Kidney tubule cell (primary cell): ENCODE measurements at regions not wholly inside any gene's neighbourhood (a gene's known extent, or its start where the extent isn't known, plus 50 kb on each side); places are given as distances from the start of the nearest gene placed in this dataset.

Experiments
- DNase-seq: peaks from one replicate; pipeline ENCODE4 v3.0.0-alpha.2; 2018; ENCODE audit warnings: low spot score

DNA sequence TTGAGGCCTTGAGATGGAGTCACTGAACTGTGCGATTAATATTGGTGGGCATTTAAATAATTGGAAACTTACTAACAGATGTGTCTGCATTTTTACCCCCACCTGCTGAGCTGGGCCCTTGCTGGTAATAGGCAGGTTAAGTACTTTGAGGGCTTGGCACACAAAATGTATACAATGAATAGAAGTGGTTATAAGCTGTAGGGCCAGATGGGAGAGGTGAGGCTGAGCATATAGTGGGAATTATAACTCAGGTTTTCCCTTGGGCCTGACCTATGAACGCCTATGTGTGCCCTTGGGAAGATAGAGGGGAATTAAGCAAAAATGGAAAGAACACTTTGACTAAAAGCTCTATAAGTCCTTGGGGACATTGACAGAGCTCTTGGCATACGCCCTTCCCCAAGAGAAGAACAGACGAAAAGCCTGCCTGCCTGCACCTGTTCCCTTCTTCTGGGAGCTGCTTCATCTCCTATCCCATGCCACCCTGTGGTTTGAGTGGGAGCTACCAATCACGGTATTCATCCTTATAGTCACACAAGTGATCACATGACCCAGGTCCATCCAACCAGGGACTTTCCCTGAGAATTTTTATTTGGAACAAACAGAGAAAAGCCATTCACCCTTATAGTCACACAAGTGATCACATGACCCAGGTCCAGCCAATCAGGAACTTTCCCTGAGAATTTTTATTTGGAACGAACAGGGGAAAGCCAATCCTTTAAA is 260.7 kb upstream of the CSF3R start:
- DNase-seq: no peak

DNA sequence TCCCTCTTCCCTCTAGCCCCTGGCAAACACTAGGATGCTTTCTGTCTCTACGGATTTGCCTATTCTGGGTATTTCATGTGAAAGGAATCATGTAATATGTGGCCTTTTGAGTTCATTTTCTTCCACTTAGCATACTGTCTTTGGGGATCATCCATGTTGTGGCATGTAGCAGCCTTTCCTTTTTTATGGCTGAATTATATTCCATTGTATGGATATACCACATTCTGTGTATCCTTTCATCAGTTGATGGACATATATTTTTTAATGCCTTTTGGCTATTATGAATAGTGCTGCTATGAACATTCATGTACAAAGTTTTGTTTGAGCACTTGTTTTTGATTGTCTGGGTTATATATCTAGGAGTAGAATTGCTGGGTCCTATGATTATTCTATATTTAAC is 258.4 kb upstream of the CSF3R start:
- DNase-seq: no peak

DNA sequence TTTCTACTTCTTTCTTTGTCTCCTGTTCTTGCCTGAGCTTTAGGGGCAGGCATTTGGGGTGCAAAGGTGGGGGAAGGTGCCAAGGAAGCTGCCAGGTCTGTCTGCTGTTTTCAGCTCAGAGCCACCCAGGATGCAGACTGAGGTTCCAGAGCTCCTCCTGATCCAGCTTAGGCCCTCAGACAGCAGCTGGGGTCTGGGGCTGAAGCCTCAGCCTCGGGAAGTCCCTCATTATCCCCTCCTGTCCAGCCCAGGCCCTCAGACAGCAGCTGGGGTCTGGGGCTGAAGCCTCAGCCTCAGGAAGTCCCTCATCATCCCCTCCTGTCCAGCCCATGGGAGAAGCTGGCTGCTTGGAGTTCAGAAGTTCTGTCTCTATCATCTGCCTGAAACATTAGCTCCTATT is 257.7 kb upstream of the CSF3R start:
- no peak for DNase-seq

DNA sequence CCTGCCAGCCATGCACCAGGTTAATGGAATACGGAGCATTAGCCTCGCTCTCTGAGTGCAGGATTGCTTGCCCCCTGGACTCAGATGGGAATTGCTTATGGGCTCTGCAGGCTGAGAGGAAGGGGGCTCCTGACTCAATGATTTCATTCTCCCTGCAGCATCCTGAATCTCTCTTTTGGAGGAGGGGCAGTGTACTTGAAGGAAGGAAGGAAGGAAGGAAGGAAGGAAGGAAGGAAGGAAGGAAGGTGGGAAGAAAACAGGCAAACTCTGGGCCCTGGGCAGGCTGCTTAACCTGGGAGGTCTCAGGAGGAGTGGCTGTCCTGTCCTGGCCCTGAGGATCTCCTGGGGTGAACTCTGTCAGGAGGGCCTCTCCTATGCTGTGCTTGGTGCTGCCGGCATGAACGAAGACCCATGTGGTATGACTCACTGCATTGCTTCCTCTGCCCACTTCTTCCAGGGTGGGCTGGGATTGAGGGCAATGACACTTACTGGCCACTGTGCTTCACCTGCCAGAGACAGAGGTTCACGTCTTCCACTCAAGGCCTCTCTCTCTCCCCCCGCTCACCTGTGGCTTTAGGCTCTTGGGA is 257.1 kb upstream of the CSF3R start:
- no peak for DNase-seq

DNA sequence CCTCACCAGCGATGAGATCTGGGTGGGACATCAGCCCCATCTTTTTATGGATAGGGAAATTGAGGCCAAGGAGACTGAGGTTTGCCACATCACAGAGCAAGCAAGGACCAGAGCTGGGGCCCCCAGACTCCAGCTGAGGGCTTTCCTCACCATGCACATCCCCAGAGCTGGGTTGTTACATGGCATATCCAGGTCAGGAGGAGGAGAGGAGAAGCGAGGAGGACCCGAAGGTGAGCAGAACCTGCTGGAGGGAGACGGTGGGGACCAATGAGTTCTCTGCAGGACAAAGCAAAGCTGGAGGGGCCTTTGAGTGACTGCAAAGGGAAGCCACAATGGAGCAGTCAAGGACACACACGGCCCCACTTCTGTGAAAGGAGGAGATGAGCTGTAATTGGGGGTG is 255.5 kb upstream of the CSF3R start:
- DNase-seq: no peak

DNA sequence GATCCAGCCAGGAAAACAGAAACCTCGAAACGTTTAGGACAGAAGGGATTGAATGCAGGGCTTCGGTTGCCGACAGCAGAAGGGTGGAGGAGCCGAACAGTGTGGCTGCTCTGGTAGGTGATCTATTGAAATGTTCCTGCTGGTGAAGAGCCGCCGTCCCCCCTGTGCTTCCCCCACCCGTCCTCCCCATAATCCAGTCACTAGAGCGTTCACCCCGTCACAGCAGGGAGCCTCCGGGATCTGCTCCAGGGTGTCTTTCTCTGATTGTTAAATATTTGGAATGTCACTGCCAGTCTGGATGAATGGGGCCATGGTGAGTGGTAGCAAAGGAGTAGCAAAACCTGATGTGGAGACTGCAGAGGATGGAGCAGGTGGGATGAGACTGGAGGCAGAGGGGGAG is 255.1 kb upstream of the CSF3R start:
- DNase-seq: no peak

DNA sequence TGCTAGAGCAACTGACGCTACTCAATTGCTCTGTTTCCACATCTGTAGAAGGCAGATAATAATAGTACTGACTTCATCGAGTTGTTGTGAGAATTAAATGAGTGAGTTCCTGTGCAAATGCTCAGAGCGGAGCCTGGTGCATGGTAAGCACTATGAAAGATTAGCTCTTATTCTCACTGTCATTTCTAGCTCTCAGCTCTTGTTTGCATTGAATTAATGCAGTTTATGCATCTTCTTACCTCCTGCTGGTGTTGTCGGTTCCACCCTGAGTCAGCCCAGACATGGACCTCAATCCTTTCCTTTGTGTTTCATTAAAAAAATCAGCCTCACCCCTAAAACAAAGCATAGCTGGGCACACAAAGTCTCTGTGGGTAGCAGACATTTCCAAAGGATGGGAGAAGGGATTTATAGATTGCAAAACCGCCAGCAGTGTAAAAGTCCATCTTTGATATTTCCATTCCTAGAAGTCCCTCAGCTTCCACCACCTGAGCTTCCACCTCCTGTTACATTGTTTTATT is 254.4 kb upstream of the CSF3R start:
- no peak for DNase-seq

DNA sequence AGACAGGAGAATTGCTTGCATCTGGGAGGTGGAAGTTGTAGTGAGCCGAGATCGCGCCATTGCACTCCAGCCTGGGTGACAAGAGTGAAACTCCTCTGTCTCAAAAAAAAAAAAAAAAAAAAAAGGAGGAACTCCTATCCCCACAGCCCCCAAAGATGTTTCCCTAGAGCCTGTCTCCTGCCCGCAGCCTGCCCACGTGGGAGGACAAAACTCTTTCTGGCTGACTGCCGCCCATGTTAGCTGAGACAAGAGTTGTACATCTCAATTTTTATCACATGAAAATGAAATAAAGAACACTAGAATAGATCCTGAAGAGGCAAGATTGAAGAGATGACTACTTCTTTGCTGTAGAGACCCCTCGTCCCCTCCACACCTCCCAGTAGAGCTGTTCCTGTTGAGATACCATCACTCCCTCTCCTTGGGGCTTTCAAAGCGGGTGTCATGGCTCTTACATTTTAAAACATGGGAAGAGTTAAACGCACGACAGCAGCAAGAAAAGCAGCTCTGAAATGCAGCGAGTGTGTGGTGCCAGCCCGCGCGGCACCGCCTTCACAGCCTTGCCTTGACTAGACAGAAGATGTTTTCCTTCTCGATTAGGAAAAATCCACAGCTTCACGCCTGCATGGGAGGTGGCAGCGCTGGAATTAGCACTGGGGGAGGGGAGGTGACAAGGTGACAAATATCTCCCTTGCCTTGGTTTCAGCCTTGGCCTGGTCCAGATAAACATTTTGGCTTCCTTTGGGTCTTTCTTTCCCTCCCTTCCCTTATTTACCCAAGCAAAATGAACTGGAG is 253.4 kb upstream of the CSF3R start:
- DNase-seq: no peak

DNA sequence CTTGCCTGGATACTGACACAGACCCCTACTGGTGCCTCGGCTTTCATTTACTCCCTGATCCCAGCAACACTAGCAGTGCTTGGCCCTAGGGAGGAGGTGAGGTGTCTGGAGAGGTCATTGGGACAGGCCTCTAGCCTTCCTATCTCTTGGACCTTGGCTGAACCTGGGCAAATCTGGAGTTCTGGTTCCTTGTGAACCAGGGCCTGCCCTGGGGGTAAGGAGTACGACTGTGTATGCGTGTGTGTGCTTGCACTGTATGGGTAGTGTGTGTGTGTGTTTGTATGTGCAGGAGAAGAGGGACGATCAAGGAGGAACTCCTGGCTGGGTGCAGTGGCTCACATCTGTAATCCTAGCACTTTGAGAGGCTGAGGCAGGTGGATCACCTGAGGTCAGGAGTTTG is 252.7 kb upstream of the CSF3R start:
- DNase-seq: no peak

DNA sequence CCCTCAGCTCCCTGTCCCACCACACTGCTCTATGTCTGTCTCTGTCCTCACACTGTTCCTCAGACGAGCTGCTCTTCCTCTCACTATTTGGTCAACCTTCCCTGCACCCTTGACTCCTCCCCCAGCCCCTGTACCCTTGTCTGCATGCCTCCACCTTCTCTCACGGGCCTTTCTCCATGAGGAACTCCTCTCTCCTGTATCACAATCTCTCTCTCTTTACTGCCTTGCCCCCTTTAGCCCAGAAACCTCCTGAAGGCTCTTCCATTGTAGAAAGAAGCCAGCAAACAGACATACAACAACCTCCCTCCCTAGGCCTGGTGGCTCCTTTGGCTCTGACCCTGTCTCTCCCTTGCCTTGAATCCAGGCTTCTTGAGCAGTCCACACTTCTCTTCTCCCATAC is 251.6 kb upstream of the CSF3R start:
- no peak for DNase-seq

DNA sequence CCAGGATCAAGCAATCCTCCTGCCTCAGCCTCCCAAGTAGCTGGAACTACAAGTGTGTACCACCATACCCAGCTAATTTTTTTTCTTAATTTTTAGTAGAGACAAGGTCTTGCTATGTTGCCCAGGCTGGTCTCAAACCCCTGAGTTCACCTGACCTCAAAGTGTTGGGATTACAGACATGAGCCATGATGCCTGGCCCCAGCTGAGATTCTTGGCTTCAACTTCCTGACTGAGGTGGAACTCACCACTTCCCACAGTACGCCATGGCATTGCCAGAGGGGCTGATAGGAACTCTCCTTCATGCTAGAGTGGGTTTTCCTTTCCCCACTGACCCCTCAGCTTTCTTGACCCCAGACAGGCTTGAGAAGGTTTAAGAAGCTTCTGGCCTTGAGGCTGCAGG is 251.0 kb upstream of the CSF3R start:
- no peak for DNase-seq

DNA sequence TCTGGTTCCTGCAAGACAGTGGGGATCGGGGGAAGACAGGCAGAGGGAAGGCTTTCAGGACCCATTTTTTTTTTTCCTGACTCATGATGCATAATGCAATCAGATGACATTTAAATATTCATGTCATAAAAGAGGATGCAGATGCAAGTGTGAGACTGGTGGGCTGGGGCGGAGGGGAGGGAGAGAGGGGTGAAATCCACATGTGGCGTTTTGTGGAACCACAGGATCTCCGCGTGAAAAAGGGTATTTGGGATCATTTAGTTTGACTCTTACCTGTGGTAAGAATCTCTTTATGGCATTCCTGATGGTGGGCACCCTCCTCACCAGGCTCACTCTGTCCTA is 249.3 kb upstream of the CSF3R start:
- no peak for DNase-seq

DNA sequence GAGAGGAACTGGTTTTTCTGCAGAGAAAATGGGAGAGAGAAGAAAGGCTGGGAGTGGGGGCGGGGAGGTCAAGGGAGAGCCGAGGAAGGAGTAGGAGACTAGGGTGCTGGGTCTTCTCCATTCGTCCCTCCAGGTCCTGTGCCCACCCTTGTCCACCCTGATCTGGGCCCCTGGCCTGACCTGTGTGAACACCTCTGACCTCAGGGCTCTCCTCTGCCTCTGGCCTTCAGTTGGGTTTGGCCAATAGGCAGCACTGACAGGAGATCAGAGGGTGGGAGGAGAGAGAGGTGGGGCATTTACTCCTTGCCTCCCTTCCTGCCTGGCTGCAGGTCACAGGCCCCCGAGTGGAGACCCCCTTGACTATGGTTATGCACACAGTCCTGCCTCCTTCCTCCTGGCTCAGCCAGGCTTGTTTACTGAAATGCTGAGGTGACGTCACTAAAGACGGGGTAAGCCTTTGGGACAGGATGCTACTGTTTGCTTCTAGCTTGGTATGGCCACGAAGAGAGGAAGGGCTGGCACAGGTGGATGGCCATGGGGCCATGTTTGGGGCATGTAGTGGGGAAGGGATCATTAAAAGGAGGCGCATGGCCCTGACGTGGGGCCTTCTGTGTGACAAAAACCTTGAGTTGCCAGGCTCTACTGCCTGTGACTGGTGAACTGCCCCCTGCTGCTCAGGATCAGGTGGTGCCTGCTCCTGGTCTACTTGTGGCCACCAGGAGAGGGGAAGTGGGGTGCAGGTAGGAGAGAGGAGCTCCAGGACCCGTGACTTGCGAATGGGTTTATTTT is 248.7 kb upstream of the CSF3R start:
- DNase-seq: no peak

DNA sequence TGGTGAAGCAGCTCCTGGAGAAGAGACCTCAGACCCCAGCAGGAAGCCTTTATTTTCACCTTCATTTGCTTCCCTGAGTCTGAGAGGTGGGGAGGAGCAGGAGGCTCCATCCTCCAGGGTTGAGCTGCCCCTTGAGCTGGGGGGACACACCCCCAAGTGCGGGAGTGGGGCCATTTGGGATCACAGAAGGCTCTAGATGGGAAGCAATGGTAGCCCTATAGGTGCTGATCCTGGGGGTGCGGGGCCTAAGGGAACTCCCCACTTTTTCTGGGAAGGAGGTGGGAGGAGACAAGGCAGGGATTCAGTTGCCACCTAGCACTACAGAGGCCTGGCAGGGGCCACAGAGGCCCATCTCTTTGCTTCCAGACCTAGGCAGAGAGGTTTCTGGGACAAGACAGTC is 247.9 kb upstream of the CSF3R start:
- DNase-seq: no peak

DNA sequence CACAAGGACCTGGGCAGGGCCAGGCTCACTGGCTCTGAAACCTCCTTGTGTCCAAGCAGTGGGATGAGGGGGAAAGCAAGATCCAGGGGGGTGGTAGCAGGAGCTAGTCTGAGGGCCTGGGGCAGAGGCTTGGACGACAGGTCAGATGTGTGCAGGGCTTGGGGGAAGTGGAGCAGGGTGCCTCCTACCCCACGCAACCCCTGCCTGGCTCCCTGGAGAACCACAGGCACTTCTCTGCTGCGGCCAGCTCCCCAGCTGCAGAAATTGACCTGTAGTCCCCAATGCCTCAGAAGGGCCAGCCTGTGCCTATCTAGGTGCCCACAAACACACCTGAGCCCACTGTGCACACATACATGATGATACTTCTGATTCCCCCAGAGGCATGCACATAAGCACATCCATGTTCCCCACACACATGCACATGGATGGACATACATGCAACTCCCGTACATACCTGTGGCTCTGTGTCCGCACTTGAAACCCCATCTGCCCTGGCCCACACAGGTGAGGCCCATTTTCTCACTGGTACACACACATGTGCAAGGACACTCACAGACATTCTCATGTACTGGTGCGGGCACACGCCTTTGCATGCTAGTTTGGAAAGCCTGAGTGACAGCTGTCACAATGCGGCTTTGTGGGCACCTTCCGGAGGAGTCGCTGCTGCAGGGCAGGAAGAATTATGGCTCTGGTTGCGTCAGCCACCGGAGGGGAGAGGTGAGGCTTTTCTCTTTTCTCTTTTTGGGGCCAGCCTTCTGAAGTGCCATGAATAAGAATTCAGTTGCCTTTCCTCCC is 247.2 kb upstream of the CSF3R start:
- no peak for DNase-seq

DNA sequence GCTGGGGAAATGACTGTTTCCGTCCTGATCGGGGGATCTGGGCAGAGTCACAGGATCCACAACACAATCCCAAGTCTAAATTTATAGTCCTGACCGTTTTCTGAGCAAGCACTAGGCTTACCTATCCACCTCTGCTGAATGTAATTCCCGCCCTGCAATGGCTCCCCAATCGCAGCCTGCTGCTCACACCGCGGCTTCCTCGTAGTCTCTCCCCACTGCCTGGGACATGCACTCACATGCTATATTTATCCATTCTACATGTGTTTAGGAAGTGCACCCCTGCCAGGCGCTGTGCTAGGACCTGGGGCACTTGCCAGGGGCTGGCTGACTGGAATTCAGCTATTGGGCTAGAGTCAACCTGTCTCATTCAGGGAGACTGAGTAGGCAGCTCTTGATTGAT is 246.6 kb upstream of the CSF3R start:
- no peak for DNase-seq

DNA sequence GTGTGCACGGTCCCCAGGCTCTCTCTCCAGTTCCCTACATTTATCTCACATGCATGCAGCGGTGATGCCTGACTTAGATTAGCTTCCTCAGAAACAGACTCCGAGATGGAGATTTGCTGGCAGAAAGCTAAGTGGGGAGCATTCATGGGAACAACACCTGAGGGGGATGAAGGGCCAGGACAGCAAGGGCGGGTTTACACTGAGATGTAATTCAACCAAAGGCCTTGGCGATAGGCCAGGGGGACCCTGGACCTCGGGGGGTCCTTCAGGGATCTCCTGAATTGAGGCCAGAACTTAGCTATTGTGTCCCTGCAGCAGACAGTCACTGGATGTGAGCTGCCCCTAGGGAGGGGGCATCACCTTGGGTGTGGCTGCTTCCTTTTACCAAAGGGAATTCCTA is 246.1 kb upstream of the CSF3R start:
- no peak for DNase-seq

DNA sequence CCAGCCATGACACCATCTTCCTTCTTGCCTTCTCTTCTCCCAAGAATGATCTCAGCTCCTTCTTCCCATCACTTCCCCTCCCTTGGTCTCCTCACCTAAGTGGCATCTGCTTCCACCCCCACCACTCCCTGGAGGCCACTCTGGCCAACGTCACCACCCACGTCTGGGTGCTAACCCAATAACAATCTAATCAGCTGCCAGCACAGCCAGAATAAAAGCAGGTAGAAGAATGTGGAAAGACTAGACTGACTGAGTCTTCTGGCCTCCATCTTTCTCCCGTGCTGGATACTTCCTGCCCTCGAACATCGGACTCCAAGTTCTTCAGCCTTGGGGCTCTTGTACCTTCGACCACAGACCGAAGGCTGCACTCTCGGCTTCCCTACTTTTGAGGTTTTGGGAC is 245.3 kb upstream of the CSF3R start:
- no peak for DNase-seq

DNA sequence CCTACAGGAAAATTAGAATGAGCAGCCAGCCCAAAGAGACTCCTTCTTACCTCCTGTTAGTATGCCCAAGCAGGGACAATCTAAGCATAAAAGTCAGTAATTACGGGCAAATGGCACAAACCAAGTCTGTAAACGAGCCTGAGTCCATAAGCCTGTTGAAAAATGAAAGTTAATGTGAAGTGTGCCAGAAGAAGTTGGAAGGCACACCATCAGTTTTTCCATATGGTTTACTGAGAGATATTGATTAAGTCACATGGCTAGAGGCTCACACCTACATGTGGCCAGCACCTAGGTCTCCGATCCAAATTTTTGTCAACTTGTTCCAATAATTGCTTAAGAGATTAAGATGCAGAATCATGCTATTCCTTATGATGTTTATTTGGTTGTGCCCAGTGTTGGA is 242.4 kb upstream of the CSF3R start:
- DNase-seq: no peak

DNA sequence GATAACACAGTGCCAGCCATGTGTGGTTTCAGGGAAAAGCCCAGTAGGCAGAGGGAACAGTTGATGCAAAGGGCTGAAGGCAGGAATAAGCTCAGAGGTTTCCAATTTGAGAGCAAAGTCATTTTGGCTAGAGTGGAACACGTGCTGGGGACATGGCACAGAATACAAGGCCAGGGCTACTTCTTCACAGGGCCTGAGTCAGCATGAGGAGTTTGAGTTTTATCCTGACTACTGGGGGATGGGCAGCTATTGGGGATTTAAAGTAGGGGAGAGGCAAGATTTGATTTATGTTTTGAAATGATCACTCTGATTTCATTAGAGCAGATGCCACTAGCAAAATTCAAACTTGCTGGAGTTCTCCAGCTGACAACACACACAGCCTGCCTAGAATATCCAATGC is 241.1 kb upstream of the CSF3R start:
- no peak for DNase-seq

DNA sequence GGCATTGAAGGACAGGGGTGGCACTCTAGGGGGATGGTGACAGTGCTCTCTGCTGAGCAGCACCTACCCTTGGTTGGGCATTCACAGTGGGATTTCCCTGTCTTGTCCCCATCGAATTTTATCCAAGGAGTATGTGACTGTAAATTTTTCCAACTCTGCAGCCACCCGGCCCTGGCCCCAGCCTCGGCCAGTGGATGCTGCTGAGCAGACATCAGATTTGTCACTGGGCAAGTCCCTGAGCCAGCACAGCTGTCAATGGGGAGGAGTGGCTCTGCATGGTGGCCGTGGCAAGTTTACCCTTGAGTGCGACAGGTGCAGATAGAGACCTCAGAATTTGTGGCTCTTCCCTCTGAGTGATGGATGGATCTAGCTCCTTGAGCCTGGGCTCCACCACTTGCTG is 240.2 kb upstream of the CSF3R start:
- no peak for DNase-seq

DNA sequence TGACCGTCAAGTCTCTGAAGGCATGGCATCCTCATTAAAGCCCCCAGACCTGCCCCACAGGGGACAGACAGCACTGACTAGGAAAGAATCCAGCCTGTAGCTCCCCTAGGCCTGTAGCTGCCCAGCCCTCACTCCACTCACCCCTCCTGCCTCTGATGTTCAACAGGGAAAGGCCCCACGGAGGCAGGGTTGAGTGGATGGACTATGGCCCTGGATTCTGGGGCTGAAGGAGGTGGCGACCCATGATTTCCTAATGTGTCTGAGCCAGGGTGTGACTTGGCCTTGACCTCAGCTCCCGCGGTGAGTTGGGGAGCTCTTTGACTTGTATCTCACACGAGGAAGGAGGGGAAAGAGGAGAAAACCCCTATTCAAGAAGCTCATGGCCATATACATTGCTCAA is 238.5 kb upstream of the CSF3R start:
- no peak for DNase-seq
